Cerebellar nuclear complex (tissue), 1 donor: ENCODE measurements at regions not wholly inside any gene's neighbourhood (a gene's known extent, or its start where the extent isn't known, plus 50 kb on each side); places are given as distances from the start of the nearest gene placed in this dataset.
"Not testable (repeated sequence)": the region's sequence is repeated elsewhere in the genome, so short reads cannot be mapped to it uniquely, and the experiment has no call there.

ENCODE experiments used
- DNase-seq, 2 experiments: peaks; one replicate each; lab custom pipeline; 2025; lab: John Stamatoyannopoulos, UW

GRCh38 chr18:14460364-14460763, 83.0 kb downstream of the POTEC start:
- not testable (repeated sequence) for DNase-seq

- not testable (repeated sequence) for DNase-seq
Measured at GRCh38 chr18:14459826-14460225, 83.6 kb downstream of the POTEC start.

DNA sequence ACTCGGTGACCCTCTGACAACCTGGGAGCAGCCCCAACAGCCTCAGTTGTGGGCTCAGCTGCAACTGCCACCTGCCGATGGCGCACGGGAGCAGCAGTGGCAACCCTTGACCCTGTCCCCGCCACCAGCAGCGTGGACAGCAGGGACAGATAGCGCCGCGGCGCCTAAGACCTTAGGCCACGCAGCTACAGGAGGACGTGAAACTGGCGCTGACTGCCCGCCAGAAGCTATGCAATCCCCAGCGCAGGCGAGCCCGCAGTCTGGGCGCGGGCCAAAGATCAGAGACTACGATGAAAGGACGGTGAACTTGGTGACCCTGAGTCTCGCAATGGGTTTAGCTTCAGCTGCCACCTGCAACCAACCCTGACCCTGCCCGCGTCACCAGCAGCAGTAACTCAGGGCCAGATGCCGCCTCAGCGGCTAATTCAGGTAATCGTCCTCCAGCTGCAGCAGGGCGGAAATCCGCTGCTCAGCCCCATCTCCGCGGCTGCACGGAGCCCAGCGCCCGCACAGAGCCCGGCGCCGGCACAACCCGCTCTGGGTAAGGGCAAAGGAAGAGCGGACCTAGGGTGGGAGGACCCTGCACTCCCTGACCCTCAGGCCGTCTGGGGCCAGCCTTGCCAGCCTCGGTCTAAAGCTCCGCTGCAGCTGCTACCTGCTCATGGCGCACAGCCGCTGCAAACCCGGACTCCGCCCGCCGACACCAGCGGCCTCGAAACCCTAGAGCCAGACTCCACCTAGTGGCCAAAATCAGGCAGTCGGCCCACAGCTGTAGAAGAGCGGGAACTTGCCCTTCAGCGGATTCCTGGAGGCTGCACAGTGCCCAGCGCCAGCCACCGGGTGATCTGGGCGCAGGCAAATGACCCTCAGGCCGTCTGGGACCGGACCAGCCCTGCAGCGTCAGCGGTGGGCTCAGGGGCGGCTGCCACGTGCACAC, 85.1 kb downstream of the POTEC start:
- DNase-seq, result not testable (repeated sequence)

GRCh38 chr18:14450637-14451009, 92.8 kb downstream of the POTEC start:
- not testable (repeated sequence) for DNase-seq

DNA sequence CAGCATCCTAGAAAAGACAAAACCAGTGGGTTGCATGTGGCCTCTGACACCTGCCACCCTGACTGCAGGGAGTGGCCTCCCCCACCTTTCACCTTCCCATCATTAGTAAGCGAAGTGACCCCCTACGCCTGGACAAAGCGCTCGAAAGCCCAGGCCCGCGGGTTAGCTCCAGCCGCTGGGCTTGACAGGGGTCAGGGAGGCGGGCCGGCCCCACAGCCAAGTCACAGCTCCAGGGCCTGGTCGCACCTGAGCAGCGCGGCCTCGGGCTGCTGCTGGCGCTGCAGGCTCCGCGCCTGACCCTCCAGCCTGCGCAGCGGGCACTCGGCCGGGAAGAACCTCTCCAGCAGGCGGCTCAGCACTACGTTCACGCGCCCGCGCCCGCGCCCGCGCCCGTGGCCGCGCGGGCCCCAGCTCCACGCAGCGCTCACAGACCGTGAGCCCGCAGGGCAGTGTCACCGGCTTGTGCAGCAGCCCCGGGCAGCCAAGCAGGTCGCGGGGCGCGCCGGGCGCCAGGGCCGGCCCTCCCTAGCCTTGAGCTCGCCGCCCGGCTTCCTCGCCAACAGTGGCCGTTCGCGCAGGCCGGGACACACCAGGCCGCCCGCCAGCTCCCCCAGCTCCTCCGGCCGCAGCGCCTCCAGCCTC, 93.3 kb downstream of the POTEC start:
- DNase-seq, result not testable (repeated sequence)

- DNase-seq, result not testable (repeated sequence)
Measured at GRCh38 chr18:14449062-14449461, 94.3 kb downstream of the POTEC start.

GRCh38 chr18:14447715-14448114, 95.7 kb downstream of the POTEC start:
- not testable (repeated sequence) for DNase-seq

DNA sequence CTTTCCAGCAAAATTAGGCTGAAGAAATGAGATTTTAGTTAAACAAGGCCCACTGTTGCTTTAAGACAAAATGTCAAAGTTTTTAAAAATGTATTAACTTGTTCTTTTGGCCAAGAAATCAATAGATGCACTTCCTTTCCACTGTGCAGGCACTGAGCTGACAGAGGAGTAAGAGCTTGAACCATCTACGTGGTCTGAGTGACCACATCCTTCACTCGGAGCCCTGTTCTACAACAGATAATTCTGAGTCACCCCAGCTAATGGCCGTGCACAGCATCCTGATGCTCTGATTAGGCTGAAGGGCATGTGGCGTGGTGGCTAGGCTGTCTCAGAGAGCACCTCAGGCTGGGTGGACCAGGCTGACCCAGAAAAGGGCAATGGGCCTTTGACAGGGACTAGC, 107.9 kb downstream of the POTEC start:
- DNase-seq, result not testable (repeated sequence)

DNA sequence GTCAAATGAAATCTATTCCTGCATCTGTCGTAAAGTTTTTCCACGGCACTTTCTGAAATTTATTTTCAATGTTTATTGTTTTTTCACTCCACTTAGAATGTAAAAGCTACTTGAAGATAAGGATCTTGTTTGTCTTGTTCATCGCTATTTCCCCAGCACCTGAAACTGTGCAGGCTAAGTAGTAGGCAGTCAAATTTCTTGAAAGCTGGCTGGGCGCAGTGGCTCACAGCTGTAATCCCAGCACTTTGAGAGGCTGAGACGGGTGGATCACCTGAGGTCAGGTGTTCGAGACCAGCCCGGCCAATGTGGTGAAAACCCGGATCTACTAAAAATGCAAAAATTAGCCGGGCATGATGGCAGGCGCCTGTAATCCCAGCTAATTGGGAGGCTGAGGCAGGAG, 111.0 kb downstream of the POTEC start:
- not testable (repeated sequence) for DNase-seq

DNA sequence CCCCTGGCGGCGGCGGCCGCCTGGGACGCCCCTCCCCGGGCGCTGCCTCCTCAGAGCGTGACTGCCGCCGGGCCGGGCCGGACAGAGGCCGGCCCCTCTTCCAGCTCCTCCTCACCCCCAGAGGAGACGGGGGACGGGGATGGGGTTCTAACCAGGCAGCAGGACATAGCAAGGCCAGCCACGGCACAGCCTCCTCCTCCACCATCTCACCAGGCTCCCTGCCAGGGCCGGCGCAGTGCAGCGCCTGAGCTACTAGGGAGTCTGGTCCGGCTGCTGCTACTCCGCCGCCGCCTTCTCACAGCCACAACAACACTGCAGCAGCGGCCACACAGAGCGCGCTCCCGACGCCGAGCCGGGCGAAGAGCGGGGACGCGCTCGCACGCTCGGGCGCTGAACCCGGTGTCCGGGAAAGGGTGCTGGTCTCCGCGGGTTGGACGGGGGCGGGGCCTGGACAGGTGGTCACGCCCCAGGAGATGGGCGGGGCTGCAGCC, 112.3 kb downstream of the POTEC start:
- DNase-seq, result peak; percentile 15 to 29

- DNase-seq, result not testable (repeated sequence)
Measured at GRCh38 chr18:14415806-14416205, 127.6 kb downstream of the POTEC start.

DNA sequence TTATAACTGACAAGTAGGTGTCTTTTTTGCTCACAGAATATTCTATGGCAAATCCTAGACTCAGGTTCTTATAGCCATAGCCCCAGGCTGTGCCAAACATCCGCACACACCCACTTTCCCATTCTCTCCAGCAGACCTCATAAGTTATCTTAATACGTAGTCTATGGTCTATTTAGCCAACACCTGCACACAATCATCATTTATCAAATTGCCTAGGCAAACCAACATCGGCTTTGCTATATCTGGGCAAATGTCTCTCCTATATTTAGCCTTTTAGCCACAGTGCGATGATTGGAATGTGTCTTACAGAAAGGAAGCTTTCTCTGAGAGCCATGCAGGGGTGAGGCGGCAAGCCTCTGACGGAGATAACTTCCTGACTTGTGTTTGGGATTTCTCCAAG, 128.0 kb downstream of the POTEC start:
- not testable (repeated sequence) for DNase-seq

DNA sequence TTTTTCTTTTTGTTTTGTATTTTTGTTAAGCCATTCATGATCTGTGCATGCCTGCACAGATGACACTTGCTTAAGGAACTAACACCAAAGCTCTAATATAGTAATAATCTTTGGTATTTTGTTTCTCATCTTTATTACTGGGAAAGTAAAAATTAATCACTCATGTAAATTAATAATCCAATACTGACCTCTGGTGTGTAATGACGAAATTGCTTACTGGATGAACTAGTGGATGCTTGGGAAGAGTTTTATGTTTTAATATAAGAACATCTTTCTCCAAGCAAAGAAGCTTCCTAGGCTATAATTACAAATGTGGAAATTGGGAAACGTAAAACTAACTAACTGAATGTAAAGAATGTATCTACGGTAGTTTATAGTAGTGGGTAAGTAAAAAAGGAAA, 147.9 kb downstream of the POTEC start:
- not testable (repeated sequence) for DNase-seq

DNA sequence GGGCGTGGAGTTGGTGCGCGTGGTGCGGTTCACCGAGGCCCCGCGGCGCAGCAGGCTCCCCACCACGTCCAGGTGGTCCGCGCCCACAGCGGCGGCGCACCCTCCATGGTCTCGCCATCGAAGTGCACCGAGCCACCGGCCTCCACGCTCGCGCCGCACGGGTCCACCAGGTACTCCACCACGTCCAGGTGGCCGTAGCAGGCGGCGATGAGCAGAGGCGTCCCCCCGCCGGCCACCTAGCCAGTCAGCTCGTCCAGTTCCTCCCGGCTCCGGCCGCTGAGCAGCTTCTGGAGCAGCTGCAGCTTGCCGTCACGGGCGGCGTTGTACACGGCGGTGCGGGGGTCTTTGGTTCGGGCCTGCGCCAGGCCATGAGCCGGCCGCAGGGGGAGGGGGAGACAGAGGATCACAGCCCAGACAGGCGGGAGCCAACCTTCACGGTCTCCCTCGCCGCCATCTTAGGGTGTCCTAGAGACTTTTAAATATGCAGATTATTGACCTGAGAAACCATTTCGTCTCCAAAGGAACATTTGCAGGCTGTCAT, 149.8 kb downstream of the POTEC start:
- DNase-seq, result not testable (repeated sequence)

- not testable (repeated sequence) for DNase-seq
Measured at GRCh38 chr18:14392604-14393003, 150.8 kb downstream of the POTEC start.

- DNase-seq, result not testable (repeated sequence)
Measured at GRCh38 chr18:14384961-14385360, 158.4 kb downstream of the POTEC start.

GRCh38 chr18:14382666-14383065, 160.7 kb downstream of the POTEC start:
- not testable (repeated sequence) for DNase-seq

- not testable (repeated sequence) for DNase-seq
Measured at GRCh38 chr18:14379489-14379888, 163.9 kb downstream of the POTEC start.

DNA sequence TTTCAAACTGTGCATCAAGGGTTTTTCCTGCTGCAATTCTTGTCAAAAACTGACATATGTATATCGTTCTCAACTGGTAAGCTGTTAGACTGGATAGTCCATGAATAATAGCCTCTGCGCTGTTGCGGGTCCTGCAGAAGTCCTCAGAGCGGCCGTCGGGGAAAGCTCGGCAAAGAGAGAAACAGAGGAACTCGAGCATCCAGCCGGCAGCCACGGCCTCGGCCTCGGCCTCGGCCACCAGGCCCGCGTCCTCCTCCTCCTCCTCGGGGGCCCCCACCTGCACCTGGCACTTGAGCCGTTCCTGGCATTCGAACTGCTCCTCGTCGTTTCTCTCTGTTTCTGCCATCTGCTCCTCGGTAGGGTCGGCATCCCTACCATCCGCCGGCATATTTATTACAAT, 165.0 kb downstream of the POTEC start:
- DNase-seq, result peak in 1 of 2 experiments; percentile 8

- DNase-seq, result not testable (repeated sequence)
Measured at GRCh38 chr18:14361346-14361745, 182.1 kb downstream of the POTEC start.

- not testable (repeated sequence) for DNase-seq
Measured at GRCh38 chr18:14357553-14358297, 185.7 kb downstream of the POTEC start.

DNA sequence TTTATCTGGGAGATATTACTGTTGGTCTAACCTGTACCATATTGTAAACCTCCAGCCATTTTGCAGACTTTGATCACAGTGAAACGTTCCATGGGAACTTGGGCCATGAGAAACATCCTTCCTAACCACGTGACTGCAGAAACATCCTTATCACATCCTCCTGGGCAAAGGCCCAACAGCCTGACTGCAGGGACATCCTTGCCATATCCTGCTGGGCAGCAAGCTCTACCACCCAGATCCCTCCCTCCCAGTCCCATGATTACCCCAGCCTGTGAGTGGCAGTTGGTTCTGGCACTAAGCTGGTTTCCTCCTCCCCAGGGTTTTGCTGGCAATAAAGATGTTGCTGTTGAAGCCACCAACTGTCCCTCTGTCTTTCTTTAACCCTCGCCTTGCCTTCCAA, 201.2 kb downstream of the POTEC start:
- DNase-seq, result not testable (repeated sequence)
